NB4 (cell line): ENCODE measurements at regions not wholly inside any gene's neighbourhood (a gene's known extent, or its start where the extent isn't known, plus 50 kb on each side); places are given as distances from the start of the nearest gene placed in this dataset.

Experiments used
- CTCF ChIP-seq: IDR thresholded peaks from one replicate; pipeline ENCODE4 v1.5.1; 2012; ENCODE audit warnings: low read depth, low read length
- MAX ChIP-seq: IDR thresholded peaks from 2 replicates; pipeline ENCODE4 v1.6.1; 2011; ENCODE audit warnings: low read depth, low read length
- MYC ChIP-seq: IDR thresholded peaks from 2 replicates; pipeline ENCODE4 v1.6.1; 2011; ENCODE audit warnings: low read depth, low read length
- POLR2A ChIP-seq: IDR thresholded peaks from 2 replicates; pipeline ENCODE4 v1.6.1; 2011; ENCODE audit warnings: mild to moderate bottlenecking; ENCODE audit not compliant: insufficient read length; ENCODE audit errors: extremely low read depth

- TF ChIP-seq CTCF: peak; percentile 99
- peak; percentile 94 for TF ChIP-seq MYC
- no peak for TF ChIP-seq POLR2A
- peak; percentile 96 for TF ChIP-seq MAX
Observed at GRCh38 chr9:33721674-33722358, 73.5 kb upstream of the PRSS3 start.
